DOHH2 (cell line): ENCODE measurements at regions not wholly inside any gene's neighbourhood (a gene's known extent, or its start where the extent isn't known, plus 50 kb on each side); places are given as distances from the start of the nearest gene placed in this dataset.

ENCODE experiments used
- H3F3A ChIP-seq: fragments of 200-600 bp; sonication (generic), shearing (Covaris generic); 2 replicates; pipeline ENCODE4 v1.6.0; 2016; ENCODE audit warnings: antibody characterized with exemption, mild to moderate bottlenecking; ENCODE audit not compliant: control insufficient read depth, insufficient read depth
- H3K27ac ChIP-seq: fragments of 200-600 bp; sonication (generic); 2 replicates; pipeline ENCODE4 v1.5.1; 2014; ENCODE audit warnings: low read depth, mild to moderate bottlenecking, low read length, moderate library complexity
- H3K27me3 ChIP-seq: fragments of 200-600 bp; sonication (generic); 2 replicates; pipeline ENCODE4 v1.6.1; 2014; ENCODE audit warnings: mild to moderate bottlenecking, low read length, mixed read lengths; ENCODE audit not compliant: control insufficient read depth
- H3K36me3 ChIP-seq: fragments of 200-600 bp; sonication (generic); 2 replicates; pipeline ENCODE4 v1.6.1; 2014; ENCODE audit warnings: mild to moderate bottlenecking, low read length, moderate library complexity, mixed read lengths; ENCODE audit not compliant: control insufficient read depth
- H3K4me1 ChIP-seq: fragments of 200-600 bp; sonication (generic); 2 replicates; pipeline ENCODE4 v1.6.1; 2014; ENCODE audit warnings: mild to moderate bottlenecking, low read length, mixed read lengths; ENCODE audit not compliant: control insufficient read depth
- H3K4me2 ChIP-seq: fragments of 200-600 bp; sonication (generic); 2 replicates; pipeline ENCODE4 v1.6.0; 2014; ENCODE audit warnings: mild to moderate bottlenecking, low read length, moderate library complexity
- H3K4me3 ChIP-seq: fragments of 200-600 bp; sonication (generic); 2 replicates; pipeline ENCODE4 v1.5.1; 2014; ENCODE audit warnings: mild to moderate bottlenecking, low read length, mixed read lengths
- H3K79me2 ChIP-seq: fragments of 200-600 bp; sonication (generic); 2 replicates; pipeline ENCODE4 v1.6.1; 2014; ENCODE audit warnings: mild to moderate bottlenecking, low read length, mixed read lengths; ENCODE audit not compliant: control insufficient read depth
- H3K9me2 ChIP-seq: fragments of 200-600 bp; sonication (generic); replicated peaks from 2 replicates; pipeline ENCODE4 v1.6.1; 2014; ENCODE audit warnings: mild to moderate bottlenecking, low read length, mixed read lengths; ENCODE audit not compliant: control insufficient read depth
- H3K9me3 ChIP-seq: fragments of 200-600 bp; sonication (generic); 2 replicates; pipeline ENCODE4 v1.6.1; 2014; ENCODE audit warnings: antibody characterized with exemption, low read length, mixed read lengths; ENCODE audit not compliant: control insufficient read depth, insufficient read depth
- H4K20me1 ChIP-seq: fragments of 200-600 bp; sonication (generic); 2 replicates; pipeline ENCODE4 v1.6.0; 2014; ENCODE audit warnings: low read depth, mild to moderate bottlenecking, antibody characterized with exemption, low read length, moderate library complexity; ENCODE audit not compliant: control insufficient read depth, insufficient read depth
- CTCF ChIP-seq: fragments of 200-600 bp; sonication (generic); IDR thresholded peaks from one replicate; pipeline ENCODE4 v1.5.1; 2014; ENCODE audit warnings: antibody characterized with exemption, mild to moderate bottlenecking, low read depth, low read length; ENCODE audit not compliant: poor library complexity, severe bottlenecking
- EZH2phosphoT487 ChIP-seq: fragments of 200-600 bp; sonication (generic); IDR thresholded peaks from 2 replicates; pipeline ENCODE4 v1.6.1; 2017; ENCODE audit warnings: borderline replicate concordance, mild to moderate bottlenecking, antibody characterized with exemption, low read length, moderate library complexity, mixed read lengths

- TF ChIP-seq EZH2phosphoT487 (no peak), CTCF (no peak)
- no peaks in the 10 kb centered on the region for H3K4me1 ChIP-seq
- H3K4me3 ChIP-seq = no peak overlapping the region
- H3K4me2 ChIP-seq = no peak overlapping the region
- H4K20me1 ChIP-seq = no peaks in the 10 kb centered on the region
- no peak overlapping the region for H3K27ac ChIP-seq
- H3K27me3 ChIP-seq = peaks cover 34% of the 10 kb centered on the region
- H3F3A ChIP-seq = no peaks in the 10 kb centered on the region
- H3K9me3 ChIP-seq = no peaks in the 10 kb centered on the region
- H3K36me3 ChIP-seq = no peaks in the 10 kb centered on the region
- H3K9me2 ChIP-seq = no peaks in the 10 kb centered on the region
- no peaks in the 10 kb centered on the region for H3K79me2 ChIP-seq
Observed at GRCh38 chr4:38309471-38309870, 349.3 kb downstream of the PTTG2 start.

- peaks cover 34% of the 10 kb centered on the region for H3K27me3 ChIP-seq
- H3K27ac ChIP-seq = no peak overlapping the region
- no peak for TF ChIP-seq EZH2phosphoT487
- TF ChIP-seq CTCF = no peak
- no peaks in the 10 kb centered on the region for H3F3A ChIP-seq
- no peaks in the 10 kb centered on the region for H3K36me3 ChIP-seq
- no peak overlapping the region for H3K4me2 ChIP-seq
- no peak overlapping the region for H3K4me3 ChIP-seq
- no peaks in the 10 kb centered on the region for H3K9me3 ChIP-seq
- H3K9me2 ChIP-seq = no peaks in the 10 kb centered on the region
- H3K79me2 ChIP-seq = no peaks in the 10 kb centered on the region
- H3K4me1 ChIP-seq = no peaks in the 10 kb centered on the region
- H4K20me1 ChIP-seq = no peaks in the 10 kb centered on the region
Observed at GRCh38 chr4:38310446-38311043, 350.3 kb downstream of the PTTG2 start.

GRCh38 chr4:38311495-38312126 lies 351.4 kb downstream of the PTTG2 start:
- Histone ChIP-seq H3K27ac (no peak overlapping the region), H3K9me2 (no peaks in the 10 kb centered on the region), H3K9me3 (no peaks in the 10 kb centered on the region), H3K4me1 (no peaks in the 10 kb centered on the region), H3K36me3 (no peaks in the 10 kb centered on the region), H3K4me3 (no peak overlapping the region), H3K27me3 (peaks cover 34% of the 10 kb centered on the region), H4K20me1 (no peaks in the 10 kb centered on the region), H3K79me2 (no peaks in the 10 kb centered on the region), H3F3A (no peaks in the 10 kb centered on the region), H3K4me2 (no peak overlapping the region)
- TF ChIP-seq EZH2phosphoT487 (no peak), CTCF (no peak)
